ENCODE measurements at regions not wholly inside any gene's neighbourhood (a gene's known extent, or its start where the extent isn't known, plus 50 kb on each side); places are given as distances from the start of the nearest gene placed in this dataset.

DNA sequence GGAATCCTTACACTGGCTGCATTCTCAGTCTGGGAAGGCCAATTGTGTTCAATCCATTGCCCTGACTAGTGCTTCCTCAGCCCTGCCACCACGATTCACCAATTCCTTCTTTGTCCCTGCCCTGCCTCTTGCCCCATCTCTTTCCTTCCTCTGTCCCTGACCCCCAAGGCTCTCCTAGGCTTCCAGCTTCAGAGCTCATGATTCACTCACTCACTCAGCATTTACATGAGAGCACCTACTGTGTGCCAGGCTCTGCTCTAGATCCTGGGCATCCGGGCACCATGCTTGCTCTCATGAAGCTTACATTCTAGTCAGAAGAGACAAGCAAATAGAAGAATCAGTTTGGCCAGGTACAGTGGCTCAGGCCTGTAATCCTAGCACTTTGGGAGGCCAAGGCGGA, 489.5 kb upstream of the JARID2 start:
- TF ChIP-seq, protein P1, sequence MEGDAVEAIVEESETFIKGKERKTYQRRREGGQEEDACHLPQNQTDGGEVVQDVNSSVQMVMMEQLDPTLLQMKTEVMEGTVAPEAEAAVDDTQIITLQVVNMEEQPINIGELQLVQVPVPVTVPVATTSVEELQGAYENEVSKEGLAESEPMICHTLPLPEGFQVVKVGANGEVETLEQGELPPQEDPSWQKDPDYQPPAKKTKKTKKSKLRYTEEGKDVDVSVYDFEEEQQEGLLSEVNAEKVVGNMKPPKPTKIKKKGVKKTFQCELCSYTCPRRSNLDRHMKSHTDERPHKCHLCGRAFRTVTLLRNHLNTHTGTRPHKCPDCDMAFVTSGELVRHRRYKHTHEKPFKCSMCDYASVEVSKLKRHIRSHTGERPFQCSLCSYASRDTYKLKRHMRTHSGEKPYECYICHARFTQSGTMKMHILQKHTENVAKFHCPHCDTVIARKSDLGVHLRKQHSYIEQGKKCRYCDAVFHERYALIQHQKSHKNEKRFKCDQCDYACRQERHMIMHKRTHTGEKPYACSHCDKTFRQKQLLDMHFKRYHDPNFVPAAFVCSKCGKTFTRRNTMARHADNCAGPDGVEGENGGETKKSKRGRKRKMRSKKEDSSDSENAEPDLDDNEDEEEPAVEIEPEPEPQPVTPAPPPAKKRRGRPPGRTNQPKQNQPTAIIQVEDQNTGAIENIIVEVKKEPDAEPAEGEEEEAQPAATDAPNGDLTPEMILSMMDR (IDR thresholded peaks at IDR 0.05) = no peak

DNA sequence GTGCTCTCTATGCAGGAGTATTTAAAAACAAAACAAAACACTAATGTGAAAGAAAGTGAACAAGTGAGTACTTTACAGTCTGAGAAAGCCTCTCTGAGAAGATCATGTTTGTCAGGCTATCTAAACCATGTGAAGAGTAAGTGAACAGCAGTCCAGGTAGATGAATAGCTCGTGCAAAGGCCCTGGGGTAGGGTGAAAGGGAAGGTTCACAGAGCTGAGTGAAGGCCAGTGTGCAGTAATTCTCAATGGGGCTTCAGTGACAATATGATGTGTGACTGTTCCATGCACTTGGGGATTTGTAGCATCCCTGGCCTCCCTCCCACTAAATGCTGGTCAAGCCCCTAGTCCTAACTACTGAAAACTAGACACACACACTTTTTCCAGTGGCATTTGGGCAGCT, 488.9 kb upstream of the JARID2 start:
- TF ChIP-seq, protein P1 (IDR thresholded peaks at IDR 0.05) = no peak

DNA sequence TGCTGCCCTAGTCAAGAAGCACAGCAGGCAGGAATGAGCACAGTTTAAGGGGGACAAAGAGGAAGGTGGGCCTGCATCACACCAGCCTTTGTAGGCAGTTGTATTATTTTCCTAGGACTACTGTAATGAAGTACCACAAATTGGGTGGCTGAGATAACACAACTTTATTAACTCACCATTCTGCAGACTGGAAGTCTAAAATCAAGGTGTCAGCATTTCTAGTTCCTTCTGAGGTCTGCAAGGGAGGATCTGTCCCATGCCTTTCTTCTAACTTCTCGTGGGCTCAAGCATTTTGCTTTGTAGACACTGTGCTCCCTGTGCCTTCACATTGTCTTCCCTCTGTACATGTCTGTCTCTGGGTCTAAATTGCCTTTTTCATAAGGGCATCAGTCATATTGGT, 488.5 kb upstream of the JARID2 start:
- TF ChIP-seq, protein P1 (IDR thresholded peaks at IDR 0.05) = no peak

DNA sequence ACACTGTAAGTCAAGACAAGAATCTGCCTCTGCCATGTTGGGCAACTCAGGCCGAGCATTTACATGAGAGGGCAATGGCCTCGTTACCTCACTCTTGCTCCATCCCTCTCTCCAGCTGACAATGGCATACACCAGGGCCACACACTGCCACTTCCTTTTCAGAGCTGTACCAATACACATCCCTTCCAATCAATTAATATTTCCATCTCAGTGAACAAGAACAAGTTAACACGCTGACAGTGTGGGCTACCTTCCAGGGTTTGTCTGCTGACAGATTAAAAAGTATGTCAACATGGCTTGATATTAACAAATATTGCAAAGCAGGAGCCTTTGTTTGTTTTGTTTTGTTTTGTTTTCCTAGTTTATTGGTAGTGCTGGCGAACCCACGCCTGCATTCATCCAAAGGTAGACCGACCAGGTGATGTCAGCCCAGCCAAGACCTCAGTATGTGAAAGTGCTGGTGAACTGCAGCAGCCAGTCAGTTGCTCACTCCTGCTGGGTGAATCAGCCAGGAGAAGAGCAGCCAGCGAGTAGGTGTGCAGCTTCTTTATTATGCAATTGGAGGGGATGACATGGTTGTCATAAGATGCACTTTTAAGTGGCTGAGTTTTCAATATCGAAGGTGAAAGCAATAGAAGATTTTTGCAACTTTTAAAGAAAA, 487.3 kb upstream of the JARID2 start:
- TF ChIP-seq, protein P1 (IDR thresholded peaks at IDR 0.05) = no peak

DNA sequence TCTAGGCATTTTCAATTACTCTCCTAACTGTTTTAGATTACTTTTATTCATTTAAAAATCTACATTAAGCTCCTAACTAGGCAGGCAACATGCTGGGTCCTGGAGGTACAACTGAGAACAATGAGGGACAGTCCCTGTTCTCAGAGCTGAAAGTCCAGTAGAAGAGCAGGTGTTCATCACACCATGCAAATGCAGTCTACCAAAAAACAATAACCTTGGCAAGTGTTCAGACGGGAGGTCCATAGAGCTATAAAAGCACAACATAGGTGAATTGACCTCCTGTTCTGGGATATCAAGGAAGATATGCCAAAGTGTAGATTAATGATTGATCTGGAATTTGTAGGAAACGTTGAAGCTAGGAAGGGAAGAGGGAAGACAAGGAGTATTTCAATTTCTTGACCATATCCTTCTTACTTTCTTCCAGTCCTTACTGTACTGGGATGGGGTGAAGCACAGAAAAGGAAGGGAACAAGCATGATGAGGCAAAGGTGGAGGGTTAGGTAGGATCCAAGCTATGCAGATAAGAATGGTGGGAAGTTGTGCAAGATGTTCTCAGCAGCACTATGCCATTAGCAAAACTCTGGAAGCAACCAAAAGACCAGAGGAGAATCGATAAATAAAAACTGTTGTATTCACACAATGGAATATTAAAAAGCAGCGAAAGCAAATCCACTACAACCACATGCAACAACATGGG, 485.7 kb upstream of the JARID2 start:
- TF ChIP-seq, protein P1 (IDR thresholded peaks at IDR 0.05) = no peak

DNA sequence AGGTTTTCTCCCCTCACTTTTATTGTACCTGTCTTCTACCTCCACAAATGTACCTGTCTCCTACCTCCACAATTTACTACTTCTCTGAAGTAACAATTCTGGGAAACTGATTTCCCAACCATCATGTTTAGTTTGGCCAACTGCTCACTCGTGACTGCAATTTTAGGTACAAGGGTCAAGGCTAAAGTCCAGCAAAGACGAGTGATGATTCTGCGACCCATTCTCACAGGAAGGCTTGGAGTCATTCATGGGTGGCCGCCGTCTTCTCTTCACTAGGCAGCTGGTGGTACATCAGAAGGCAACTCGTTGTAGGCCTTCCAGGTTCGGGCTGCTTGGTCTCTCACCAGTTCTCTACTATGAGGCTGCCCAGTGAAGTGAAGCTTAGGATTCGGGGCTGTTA, 483.8 kb upstream of the JARID2 start:
- TF ChIP-seq, protein P1 (IDR thresholded peaks at IDR 0.05) = no peak

DNA sequence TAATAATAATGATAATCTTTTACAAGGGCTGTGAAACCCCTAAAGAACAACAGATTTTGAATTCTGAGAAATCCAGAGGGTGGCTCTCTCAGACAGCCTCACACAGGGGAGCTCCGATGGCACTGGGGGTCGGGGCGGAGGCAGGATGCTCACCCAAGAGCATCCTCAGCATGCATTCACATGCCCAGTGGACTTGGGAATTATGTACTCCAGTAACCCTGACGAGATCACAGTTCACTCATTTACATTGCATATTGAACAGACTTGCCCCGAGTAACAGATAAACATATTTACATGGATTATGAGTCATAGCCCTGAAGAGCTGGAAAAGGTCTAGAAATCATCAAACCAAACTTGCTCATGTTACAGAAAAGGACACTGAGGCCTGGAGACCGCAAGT, 482.7 kb upstream of the JARID2 start:
- TF ChIP-seq, protein P1 (IDR thresholded peaks at IDR 0.05) = no peak
